CD4-positive, alpha-beta T cell treated with Interleukin-2 at 100 ng/mL for 4 hours (primary cell): ENCODE measurements at regions not wholly inside any gene's neighbourhood (a gene's known extent, or its start where the extent isn't known, plus 50 kb on each side); places are given as distances from the start of the nearest gene placed in this dataset.
"Not testable (repeated sequence)": the region's sequence is repeated elsewhere in the genome, so short reads cannot be mapped to it uniquely, and the experiment has no call there.

Experiments used
- DNase-seq: peaks from one replicate; pipeline ENCODE4 v3.0.0-alpha.2; 2020; ENCODE audit warnings: low spot score

GRCh38 chr16:5298202-5298601 lies 200.6 kb upstream of the EEF2KMT start:
- DNase-seq: no peak

DNA sequence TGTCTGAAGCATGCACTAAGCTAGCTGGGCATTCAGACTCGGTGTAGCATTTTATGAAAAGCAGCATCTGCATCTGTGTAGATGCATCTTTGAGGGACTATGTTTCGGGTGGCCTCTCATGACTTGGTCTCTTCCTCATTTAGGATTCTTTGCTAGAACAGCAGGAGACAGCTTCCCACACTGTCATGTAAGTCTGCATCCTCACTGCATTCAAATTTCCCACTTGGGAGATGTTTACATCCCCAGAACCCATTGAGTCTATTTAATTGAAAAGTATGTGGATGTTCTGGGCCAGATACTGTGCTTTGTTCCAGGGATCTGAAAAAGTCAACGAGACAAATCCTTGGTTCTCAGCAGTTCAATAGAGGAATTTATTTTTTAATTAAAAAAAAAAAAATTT lies 198.6 kb upstream of the EEF2KMT start:
- no peak for DNase-seq

DNA sequence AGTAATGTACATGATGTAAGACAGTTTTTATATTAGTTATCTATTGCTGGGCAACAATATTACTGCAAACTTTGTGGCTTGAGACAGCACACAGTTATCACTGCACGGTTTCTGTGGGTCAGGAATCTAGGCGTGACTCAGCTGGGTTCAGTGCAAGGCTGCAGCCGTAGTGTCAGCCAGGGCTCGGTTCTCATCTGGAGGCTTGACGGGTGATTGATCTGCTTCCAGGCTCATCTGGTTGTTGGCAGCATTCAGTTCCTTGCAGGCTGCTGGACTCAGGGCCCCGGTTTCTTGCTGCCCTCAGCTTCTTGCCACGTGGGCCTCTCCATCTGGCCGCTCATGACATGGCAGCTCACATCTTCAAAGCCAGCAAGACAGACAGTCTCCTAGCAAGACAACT lies 197.7 kb upstream of the EEF2KMT start:
- not testable (repeated sequence) for DNase-seq

GRCh38 chr16:5282152-5282551 lies 184.6 kb upstream of the EEF2KMT start:
- DNase-seq: not testable (repeated sequence)

DNA sequence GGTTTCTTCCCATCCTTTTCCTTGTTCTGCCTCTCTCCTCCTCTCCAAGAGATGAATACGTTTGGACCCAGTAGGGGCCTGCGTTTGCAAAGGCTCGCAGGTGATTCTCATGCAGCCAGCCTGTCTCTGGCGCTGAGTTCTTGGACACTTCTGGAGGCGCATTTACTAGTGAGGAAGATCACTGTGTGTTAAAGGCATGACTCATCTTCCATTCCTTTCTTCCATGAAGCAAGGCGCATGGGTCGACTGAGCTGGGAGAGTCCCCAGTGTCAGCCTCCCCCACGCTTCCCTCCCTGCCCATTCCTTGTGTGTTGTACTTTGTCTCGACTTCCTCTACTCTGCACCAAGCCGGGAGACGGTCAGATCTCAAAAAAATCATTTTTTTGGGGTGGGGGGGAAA lies 159.9 kb upstream of the EEF2KMT start:
- no peak for DNase-seq

DNA sequence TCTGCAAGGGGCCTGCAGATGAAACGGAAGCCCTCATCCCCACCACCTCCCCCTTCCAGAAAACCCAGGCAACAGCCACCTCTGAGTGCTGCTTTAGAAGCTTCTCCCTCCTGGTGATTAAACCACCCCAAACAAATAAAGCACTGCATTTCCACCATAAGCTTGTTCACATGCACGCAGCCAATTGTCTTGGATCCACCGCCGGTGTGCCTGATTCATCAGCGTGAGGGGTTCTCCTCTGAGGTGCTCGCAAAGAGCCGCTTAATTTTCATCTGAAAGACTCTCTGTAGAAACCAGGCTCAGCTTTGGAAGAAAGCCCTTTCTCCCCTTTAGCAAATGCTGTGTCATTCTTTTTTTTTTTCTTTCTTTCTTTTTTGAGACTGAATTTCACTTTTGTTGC lies 155.2 kb upstream of the EEF2KMT start:
- no peak for DNase-seq

GRCh38 chr16:5247403-5247802 lies 149.8 kb upstream of the EEF2KMT start:
- DNase-seq: not testable (repeated sequence)

DNA sequence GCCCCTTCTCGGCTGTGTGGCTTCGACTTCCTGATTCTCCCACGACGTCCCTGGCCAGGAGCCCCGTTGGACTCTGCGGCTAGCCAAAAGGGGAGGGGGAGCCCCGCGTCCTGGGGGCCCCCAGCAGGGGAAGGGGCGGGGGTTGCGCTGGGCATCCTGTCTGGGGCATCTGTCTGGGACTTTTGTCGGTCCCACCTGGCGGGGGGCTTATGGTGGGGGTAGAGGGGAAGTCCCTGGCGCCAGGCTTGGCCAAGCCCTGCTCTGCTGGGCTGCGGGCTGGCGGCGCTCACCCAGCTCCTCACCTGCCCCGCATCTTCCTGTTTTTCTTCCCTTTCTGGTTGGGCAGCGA lies 142.7 kb upstream of the EEF2KMT start:
- not testable (repeated sequence) for DNase-seq

DNA sequence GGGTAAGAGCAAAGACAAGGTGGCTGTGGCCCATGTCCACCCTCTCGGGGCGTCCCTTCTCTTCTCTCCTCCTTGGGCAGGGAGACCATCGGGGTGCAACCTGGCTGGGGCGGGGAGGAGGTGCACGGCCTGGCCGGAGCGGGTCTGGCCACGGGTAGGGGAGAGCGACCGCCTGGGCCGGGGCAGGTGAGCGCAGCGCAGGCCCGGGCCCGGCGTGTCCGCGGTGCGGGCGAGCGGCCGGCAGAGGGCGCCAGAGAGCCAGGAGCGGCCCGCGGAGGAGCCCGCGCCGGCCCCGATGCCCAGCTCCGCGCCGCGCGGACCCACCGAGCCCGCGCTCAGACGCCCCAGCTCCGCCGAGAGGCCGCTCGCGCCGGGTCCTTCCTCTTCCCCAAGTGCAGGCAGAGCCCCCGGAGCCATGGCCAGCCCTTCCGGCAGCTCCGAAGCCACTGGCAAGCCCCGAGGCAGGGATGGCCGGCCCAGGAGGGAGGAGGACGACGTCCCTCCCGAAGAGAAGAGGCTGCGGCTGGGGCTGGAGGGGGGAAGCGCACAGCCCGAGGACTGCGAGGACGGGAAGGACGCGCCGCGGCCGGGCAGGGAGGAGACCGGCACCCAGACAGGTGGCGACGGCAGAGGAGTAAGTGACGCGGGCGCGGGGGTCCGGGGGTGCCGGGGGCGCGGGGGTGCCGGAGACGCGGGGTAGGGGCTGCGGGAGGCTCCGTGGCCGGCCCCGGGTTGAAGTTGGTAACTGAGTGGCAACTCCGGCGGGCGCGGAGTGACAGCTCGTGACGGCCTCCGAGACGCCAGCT lies 142.1 kb upstream of the EEF2KMT start:
- peak; percentile 23 for DNase-seq

DNA sequence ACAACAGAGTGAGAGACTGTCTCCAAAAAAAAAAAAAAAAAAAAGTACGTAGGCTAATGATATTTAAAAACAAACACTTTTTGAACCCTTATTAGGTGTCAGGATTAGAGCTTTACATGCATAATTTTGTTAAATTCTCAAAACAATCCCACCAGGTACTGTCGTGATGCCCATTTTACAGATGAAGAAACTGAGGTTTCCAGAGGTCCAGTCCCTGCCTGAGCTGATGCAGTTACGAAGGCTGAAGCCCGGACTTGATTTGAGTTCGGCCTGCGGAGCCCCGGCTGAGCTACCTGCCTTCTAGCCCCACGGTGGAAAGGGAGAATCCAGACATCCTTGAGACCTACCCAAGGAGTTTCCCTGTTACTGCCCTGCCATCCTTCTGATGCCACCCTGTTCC lies 137.5 kb upstream of the EEF2KMT start:
- no peak for DNase-seq

GRCh38 chr16:5234295-5235050 lies 136.9 kb upstream of the EEF2KMT start:
- DNase-seq: no peak

DNA sequence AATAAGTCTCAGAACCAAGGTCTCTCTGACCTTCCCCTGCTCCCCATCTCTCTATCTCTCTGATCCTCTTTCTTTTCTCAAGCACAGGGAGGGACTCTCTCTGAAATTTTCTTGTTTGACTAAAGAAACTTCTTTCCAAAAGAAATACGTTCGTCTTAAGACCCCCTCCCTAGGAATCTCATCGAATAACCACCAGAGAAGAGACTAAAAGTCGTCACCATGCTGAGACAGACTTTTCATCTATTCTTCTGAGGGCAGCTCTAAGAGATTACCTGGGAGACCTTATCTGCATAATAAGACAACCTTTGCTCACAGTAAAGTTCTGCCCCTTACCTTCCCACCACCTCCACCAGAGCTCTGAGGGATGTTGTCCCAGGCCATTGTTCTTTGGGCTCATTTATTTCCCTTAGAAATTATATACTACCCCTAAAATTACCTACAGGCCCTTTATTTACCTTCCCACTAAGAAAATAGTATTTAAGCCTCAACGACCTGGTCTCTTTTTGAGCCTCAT lies 133.7 kb upstream of the EEF2KMT start:
- DNase-seq: no peak

DNA sequence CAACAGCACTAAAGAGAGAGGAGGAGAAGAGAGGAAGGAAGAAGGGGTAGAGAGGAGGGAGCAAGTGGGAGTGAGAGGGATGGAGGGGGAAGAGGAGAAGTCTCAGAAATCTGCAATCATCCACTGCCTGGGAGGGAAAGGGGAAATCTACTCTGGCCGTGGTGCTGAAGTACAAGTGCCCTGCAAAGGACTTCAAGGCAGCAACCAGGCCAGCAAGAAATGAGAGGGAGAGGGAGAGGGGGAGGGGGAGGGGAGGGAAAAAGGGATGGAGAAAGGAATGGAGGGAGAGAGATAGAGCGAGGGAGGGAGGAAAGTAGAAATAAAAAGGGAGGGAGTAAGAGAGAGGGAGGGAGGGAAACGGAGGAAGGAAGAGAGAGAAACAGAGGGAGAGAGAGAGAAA lies 130.8 kb upstream of the EEF2KMT start:
- no peak for DNase-seq

- no peak for DNase-seq
Measured at GRCh38 chr16:5225931-5226655, 128.5 kb upstream of the EEF2KMT start.

DNA sequence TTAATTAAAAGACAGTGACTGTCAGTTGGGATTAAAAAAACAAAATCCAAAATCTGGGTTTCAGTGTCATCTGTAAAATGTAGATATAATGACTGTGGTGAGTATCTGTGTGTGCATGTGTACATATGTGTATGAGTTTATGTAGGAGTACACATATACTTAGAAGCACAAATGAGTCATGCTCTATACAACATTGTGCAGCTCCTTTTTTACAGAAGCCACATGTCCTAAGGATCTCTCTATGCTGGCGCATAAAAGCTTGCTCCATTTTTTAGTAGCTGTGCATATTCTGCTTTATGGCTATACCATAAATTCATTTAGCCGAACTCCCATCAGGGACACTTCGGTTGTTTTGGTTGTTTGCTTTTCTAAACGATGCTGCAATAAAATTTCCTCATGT lies 125.2 kb upstream of the EEF2KMT start:
- no peak for DNase-seq

DNA sequence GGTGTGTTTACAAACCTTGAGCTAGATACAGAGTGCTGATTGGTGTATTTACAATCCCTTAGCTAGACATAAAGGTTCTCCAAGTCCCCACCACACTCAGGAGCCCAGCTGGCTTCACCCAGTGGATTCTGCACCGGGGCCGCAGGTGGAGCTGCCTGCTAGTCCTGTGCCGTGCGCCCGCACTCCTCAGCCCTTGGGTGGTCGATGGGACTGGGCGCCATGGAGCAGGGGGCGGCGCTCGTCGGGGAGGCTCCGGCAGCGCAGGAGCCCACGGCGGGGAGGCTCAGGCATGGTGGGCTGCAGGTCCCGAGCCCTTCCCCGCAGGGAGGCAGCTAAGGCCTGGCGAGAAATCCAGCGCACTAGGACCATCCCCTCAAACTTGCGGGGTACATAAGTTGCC lies 124.2 kb upstream of the EEF2KMT start:
- not testable (repeated sequence) for DNase-seq

- DNase-seq: no peak
Measured at GRCh38 chr16:5220705-5221104, 123.1 kb upstream of the EEF2KMT start.

GRCh38 chr16:5216441-5217080 lies 119.0 kb upstream of the EEF2KMT start:
- no peak for DNase-seq

DNA sequence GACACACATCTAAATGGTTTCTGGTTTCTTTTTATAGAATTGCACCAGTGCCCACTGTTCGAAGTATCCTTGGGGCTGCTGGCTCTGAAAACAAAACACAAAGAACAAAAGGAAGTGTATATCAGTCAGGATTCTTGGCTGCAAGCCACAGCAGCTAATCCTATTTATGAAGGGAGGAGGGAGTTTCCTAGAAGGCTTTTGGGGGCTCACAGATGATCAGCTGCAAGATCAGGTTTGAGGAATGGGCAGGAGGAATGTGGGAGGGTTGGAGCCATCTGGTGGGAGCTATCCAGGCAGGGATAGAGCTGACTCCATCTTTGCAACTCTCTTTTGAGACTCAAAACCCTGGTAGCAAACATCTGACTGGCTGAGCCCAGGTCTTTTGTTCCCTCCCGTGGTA lies 118.3 kb upstream of the EEF2KMT start:
- no peak for DNase-seq

DNA sequence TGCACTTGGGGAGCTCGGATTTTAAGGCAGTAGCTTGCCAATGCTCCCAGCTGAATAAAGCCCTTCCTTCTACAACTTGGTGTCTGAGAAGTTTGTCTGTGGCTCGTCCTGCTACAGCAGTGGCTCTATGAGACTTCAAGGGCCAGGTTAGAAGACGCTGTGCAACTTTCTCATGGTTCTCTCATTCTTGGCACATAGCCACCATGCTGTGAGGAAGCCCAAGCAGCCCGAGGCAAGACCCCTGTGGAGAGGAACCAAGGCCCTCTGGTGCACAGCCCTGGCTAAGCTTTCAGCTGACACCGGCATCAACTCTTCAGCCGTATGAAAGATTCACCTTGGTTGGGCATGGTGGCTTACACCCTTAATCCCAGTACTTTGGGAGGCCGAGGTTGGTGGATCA lies 116.9 kb upstream of the EEF2KMT start:
- no peak for DNase-seq

DNA sequence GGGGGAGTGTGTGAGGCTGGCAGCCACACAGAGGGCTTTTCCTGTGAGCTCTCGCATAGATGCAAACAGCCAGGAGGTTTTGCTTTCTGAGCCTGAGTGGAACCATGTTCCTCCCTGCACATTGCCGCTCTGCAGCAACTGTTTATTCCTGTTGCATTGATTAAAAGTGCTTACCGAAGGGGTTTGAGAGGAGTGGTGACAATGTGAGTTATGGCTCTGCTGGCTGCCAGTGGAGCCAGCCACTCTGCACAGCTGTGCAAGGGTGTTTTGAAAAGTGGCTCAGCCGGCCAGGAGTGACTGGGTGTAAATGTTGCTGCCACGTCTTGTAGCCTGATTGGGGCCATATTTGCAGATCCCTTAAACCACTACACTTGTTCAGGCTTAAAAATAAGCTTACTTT lies 114.9 kb upstream of the EEF2KMT start:
- not testable (repeated sequence) for DNase-seq

DNA sequence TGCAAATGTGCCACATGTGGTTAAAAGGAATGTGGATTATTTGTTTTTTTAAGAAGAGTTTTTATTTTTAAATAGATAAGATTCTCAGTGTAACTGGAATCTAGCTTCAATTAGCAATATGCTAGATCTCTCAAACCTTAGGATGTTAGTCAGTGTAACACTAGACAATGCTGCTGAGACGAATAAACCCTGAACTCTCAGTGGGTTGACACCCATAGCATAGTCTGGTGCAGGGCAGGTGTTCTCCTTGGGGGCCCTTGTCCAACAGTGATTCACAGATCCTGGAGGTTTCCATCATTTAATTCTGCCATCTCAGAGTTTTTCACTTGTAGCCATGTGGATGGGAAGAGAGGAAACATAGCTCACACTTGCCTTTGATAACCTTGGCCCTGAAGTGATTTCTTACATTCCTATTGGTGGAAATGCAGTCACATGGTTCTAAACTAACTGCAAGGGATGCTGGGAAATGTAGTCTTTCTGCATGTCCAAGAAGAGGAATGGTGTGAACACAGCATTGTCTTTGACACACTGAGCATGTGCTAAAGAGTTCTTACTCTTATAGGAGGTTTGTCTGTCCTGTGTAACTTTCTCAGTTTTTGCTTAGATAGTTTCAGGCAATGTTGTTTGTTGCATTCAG lies 110.4 kb upstream of the EEF2KMT start:
- peak; percentile 8 for DNase-seq
